Ishikawa (cell line): ENCODE measurements at regions not wholly inside any gene's neighbourhood (a gene's known extent, or its start where the extent isn't known, plus 50 kb on each side); places are given as distances from the start of the nearest gene placed in this dataset.

Experiments
- CEBPB ChIP-seq: IDR thresholded peaks from 2 replicates; pipeline ENCODE4 v1.6.1; 2012
- CREB1 ChIP-seq: IDR thresholded peaks from 2 replicates; pipeline ENCODE4 v1.6.1; 2012; ENCODE audit warnings: low read depth
- EGR1 ChIP-seq: IDR thresholded peaks from 2 replicates; pipeline ENCODE4 v1.6.1; 2012
- EP300 ChIP-seq: IDR thresholded peaks from 2 replicates; pipeline ENCODE4 v1.6.1; 2012; ENCODE audit warnings: borderline replicate concordance
- FOXM1 ChIP-seq: IDR thresholded peaks from 2 replicates; pipeline ENCODE4 v1.6.1; 2012; ENCODE audit warnings: low read depth, borderline replicate concordance
- MAX ChIP-seq: IDR thresholded peaks from 2 replicates; pipeline ENCODE4 v1.6.1; 2012
- NFIC ChIP-seq: IDR thresholded peaks from 2 replicates; pipeline ENCODE4 v1.6.1; 2012
- RAD21 ChIP-seq: IDR thresholded peaks from 2 replicates; pipeline ENCODE4 v1.6.1; 2012; ENCODE audit warnings: low read depth
- REST ChIP-seq: IDR thresholded peaks from 2 replicates; pipeline ENCODE4 v1.6.1; 2012; ENCODE audit warnings: low read depth, mild to moderate bottlenecking
- TAF1 ChIP-seq: IDR thresholded peaks from 2 replicates; pipeline ENCODE4 v1.6.1; 2012; ENCODE audit warnings: low read depth, mild to moderate bottlenecking
- TCF12 ChIP-seq: IDR thresholded peaks from 2 replicates; pipeline ENCODE4 v1.6.1; 2012; ENCODE audit warnings: low read depth
- TEAD4 ChIP-seq: IDR thresholded peaks from 2 replicates; pipeline ENCODE4 v1.6.1; 2012
- YY1 ChIP-seq: IDR thresholded peaks from 2 replicates; pipeline ENCODE4 v1.6.1; 2012; ENCODE audit warnings: low read depth
- ZBTB7A ChIP-seq: IDR thresholded peaks from 2 replicates; pipeline ENCODE4 v1.6.1; 2012; ENCODE audit warnings: low read depth

GRCh38 chr10:47095848-47096612, 184.8 kb downstream of the PTPN20 start:
- no peak for TF ChIP-seq CREB1
- no peak for TF ChIP-seq TCF12
- no peak for TF ChIP-seq REST
- no peak for TF ChIP-seq YY1
- TF ChIP-seq CEBPB: no peak
- TF ChIP-seq TAF1: no peak
- TF ChIP-seq EP300: no peak
- no peak for TF ChIP-seq RAD21
- TF ChIP-seq FOXM1: no peak
- TF ChIP-seq EGR1: no peak
- TF ChIP-seq TEAD4: no peak
- TF ChIP-seq NFIC: no peak
- no peak for TF ChIP-seq MAX
- no peak for TF ChIP-seq ZBTB7A
